Iris pigment epithelial cell (primary cell): ENCODE measurements at regions not wholly inside any gene's neighbourhood (a gene's known extent, or its start where the extent isn't known, plus 50 kb on each side); places are given as distances from the start of the nearest gene placed in this dataset.
A peak's percentile ranks its signal among the peaks of the same experiment; 100 is the strongest.
"Not testable (repeated sequence)": the region's sequence is repeated elsewhere in the genome, so short reads cannot be mapped to it uniquely, and the experiment has no call there.

Experiments used
- DNase-seq: peaks from one replicate; pipeline ENCODE4 v3.0.0-alpha.2; 2011; ENCODE audit warnings: low read depth

DNA sequence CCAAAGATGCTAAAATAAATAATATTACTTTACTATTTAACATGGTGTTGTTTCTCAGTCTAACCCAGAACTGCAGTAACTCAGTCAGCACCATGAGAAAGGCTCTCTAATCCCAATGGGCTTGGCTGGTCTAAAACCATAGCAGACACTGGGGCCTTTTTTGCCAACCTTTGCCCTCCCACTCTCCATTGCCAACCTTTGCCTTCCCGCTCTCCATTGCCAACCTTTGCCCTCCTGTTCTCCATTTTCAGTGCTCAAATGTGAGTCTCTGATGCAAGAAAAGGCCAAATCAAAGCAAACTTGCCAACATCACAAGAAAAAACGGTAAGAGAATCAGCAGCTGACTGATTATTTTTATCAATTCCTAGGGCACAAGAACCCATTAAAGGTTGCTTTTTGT, 1681.2 kb downstream of the SLITRK5 start:
- DNase-seq: no peak

GRCh38 chr13:89361909-89362308, 1690.7 kb downstream of the SLITRK5 start:
- DNase-seq: peak; percentile 3

DNA sequence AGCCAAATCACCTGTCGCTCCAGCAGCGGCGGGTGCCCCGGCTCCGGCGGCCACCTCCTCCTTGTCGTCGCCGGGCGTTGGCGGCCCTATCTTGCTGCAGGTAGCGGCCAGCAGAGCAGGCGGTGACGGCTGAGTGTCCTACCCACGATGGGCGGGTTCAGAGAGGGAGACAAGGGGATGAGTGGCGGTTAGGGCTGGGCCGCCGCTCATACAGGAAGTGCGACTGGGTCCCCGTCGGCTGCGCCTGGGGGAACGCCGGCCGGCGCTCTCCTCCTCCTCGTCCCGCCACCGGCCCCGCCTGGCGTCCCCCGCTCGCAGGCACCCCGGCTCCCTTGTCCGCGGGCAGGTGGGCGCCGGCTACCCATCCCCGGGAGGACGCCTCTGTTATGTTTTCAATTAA, 1692.0 kb downstream of the SLITRK5 start:
- no peak for DNase-seq

DNA sequence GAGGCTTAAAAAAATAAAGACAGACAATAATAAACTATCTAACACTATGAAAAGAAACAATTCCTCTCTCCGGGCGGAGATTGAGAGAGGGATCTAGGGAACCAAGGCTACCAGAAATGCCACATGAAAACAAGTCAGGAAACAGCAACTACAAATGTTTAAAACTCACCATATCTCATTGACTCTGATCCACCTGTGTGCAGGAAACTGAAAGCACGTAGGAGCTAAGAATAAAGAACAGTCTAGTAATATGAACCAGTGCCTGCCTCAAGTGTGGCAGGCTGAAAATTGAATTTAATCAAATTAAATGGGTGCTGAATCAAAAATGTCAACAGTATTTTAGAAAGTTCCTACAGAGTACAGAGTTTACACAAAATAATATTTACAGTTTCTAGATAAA, 1701.0 kb downstream of the SLITRK5 start:
- no peak for DNase-seq

DNA sequence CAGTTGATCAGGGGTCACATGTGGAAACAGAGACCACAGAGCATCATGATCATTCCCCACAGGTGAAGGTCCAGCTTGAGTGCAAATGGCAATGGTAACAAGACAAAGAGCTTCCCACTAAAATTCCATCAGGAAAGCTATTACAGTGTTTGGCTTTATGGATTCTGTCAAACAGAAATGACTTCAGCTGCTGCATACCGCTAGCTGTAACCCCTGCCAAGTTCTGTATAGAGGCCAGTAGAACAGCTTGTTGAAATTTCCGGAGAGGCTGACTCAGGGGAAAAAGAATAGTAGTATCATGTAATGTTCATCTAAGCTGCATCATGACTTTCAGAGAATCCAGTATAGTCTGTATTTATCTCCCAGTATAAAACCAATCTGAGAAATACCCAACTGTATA, 1704.7 kb downstream of the SLITRK5 start:
- DNase-seq: peak; percentile 69

DNA sequence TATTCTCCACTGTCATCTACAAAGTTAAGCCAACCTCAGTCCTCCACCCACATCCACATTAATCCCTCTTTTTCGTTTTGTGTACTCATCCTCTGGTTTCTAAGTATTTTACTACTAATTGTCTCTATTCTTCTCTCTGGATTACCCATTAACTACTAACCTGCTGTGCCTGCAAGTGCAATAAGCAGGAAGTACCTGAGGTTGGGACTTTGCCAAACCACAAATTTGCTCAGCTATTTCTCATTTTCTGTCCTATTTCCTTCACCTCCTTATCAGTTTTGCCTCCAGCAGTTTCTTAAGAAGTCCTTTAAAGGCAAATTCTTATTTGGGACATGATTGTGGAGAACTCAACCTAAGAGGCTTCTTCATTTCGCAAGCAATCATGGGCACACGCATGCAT, 1708.9 kb downstream of the SLITRK5 start:
- DNase-seq: no peak

DNA sequence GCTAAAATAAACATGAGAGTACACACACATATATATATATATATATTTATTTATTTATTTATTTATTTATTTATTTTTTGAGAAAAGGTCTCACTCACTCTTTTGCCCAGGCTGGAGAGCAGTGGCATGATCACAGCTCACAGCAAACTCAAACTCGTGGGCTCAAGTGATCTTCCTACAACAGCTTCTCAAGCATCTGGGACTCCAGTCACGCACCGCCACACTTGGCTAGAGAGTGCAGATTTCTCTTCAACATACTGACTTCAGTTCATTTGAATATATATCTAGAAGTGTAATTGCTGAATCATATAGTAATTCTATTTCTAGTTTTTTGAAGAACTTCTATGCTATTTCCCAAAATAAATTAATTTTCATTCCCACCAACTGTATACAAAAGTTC, 1711.8 kb downstream of the SLITRK5 start:
- no peak for DNase-seq

GRCh38 chr13:89383891-89384290, 1712.7 kb downstream of the SLITRK5 start:
- DNase-seq: no peak

- peak; percentile 14 for DNase-seq
These were observed 1722.7 kb downstream of the SLITRK5 start for GRCh38 chr13:89393758-89394304.

DNA sequence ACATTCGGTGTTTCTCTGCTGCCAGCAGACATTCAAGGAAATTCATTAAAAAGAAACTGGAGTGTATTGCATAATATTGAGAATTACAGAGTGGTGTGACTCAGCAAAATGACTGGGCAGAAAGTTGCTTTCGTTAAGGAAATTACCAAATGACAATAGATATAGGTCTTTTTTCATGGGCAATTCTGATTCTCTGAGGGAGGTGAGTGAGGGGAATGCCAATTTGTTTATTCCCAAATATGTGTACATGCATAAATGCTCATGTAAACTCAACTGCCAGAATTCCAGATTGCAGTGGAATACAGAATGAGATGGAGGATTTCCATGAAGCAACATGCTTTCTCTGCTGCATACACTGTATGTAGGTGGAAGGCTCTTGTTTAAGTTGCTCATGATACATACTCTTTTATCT, 1730.1 kb downstream of the SLITRK5 start:
- DNase-seq: peak; percentile 79

GRCh38 chr13:89402211-89402610, 1731.0 kb downstream of the SLITRK5 start:
- no peak for DNase-seq

DNA sequence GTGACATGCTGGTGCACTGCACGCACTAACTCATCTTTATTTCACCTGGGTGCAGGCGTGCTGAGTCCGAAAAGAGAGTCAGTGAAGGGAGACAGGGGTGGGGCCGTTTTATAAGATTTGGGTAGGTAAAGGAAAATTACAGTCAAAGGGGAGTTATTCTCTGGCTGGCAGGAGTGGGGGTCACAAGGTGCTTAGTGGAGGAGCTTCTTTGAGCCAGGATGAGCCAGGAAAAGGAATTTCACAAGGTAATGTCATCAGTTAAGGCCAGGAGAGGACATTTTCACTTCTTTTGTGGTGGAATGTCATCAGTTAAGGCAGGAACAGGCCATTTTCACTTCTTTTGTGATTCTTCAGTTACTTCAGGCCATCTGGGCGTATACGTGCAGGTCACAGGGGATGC, 1734.9 kb downstream of the SLITRK5 start:
- DNase-seq: not testable (repeated sequence)

DNA sequence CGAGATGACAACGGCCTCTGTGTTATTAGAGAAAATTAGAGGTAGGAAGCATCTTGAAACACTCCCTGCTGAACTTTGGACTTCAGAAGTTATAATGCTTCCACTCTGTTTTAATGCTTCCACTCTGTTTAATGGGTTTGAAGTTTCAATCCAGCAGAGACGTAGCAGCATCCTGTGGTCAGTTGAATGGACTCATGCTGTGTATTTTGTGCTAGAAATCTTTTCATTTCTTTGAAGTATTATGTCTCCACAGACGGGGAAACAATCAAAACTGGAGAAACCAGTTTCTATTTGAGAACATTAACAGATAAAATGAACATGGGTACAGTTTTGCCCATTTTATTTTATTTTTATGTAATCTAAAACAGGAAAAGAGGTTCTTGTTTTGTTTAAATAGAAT, 1736.2 kb downstream of the SLITRK5 start:
- no peak for DNase-seq

- peak; percentile 50 for DNase-seq
These were observed 1761.8 kb downstream of the SLITRK5 start for GRCh38 chr13:89432997-89433396.

DNA sequence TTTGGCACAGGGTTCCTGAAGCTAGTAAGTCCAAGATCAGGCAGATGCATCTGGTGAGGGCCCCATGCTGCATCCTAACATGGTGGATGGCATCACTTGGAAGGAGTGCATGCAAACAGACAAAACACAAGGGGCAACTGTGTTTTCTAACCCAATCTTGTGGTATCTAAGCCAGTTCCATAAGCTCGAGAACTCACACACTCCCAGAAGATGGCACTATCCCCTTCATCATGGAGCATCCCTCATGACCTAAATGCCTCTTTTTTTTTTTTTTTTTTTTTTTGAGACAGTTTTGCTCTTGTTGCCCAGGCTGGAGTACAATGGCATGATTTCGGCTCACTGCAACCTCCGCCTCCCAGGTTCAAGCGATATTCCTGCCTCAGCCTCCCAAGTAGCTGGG, 1763.5 kb downstream of the SLITRK5 start:
- peak; percentile 11 for DNase-seq

DNA sequence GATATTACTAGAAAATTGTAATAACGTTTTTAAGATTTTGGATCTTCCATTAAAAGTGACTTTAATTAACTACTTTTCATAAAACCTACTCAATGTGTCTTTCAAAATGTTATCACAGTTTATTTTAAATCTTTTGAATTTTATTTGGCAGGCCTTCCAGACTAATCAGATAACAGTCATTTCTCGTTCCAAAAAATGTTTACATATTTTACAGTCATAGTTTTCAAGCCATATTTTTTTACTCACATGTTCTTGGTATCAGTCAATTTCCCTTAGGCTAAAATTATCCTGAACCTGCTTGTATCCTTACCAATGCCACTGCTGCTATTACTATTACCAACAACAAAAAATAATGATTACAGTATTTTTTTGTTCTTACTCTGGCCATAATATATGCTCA, 1783.5 kb downstream of the SLITRK5 start:
- no peak for DNase-seq

DNA sequence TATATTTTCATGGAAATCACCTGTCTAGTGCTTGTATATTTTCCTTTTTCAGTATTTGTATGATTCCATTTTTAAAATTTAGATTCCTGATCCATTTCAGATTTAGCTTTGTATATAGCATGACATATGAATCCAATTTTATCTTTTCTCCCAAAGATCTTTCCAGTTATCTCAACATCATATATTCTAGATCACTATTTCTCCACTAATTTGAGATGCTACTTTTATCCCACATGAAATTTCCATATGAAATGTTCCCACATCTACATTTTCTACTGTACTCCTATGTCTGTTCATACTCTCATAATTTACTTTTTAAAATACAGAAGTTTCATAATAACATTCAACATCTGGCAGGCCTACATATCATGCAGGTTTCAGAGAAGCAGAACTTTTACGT, 1784.1 kb downstream of the SLITRK5 start:
- DNase-seq: no peak

DNA sequence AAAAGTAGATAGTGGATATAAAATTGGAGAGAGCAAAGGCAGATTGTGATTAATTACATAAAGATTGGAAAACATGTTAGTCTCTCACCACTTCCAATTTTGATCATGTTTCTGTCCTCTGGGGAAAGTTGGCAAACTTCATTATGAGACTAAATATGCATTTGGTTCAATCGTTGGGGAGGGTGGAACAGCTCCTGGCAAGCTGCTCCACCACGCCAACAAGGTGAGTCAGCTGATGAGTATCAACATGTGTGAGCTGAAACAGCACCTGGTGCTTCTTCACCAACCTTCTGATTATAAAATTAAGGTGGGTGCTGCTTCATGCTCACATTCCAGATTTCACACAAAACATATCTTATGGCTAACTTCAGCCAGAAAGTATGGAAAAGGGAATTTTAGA, 1784.6 kb downstream of the SLITRK5 start:
- peak; percentile 28 for DNase-seq

DNA sequence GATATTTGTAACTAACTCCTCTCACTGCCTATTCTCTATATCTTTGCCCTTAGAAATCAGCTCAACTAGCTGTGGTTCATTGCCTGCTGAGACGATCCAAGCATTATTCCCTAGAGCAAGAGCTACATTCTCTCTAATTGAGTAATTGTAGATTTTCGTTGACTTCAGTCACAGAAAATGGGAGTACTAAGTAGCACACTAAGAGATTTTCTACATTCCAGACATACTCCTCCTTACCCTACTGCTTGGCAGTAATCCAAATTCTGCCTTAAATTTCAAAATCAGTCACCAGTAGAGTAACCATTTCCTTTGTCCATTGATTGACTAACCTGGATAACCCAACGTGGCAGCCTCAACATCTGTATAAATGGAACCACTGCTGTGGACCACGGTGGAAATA, 1786.8 kb downstream of the SLITRK5 start:
- peak; percentile 81 for DNase-seq

- DNase-seq: peak; percentile 6
These were observed 1787.3 kb downstream of the SLITRK5 start for GRCh38 chr13:89458456-89458855.

- not testable (repeated sequence) for DNase-seq
These were observed 1789.7 kb downstream of the SLITRK5 start for GRCh38 chr13:89460895-89461294.

- DNase-seq: peak; percentile 81
These were observed 1794.2 kb downstream of the SLITRK5 start for GRCh38 chr13:89465366-89465765.

- DNase-seq: no peak
These were observed 1796.9 kb downstream of the SLITRK5 start for GRCh38 chr13:89468081-89468480.

- no peak for DNase-seq
These were observed 1799.7 kb downstream of the SLITRK5 start for GRCh38 chr13:89470901-89471300.

DNA sequence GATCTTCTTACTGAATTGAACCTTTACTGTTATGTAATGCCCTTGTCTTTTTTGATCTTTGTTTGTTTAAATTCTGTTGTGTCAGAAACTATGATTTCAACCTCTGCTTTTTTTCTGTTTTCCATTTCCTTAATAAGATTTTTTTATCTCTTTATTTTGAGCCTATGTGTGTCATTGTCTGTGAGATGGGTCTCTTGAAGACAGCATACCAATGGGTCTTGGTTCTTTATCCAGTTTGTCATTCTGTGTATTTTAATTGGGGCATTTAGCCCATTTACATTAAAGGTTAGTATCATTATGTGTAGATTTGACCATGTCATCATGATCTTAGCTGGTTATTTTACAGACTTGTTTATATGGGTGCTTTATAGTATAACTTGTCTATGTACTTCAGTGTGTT, 1803.3 kb downstream of the SLITRK5 start:
- DNase-seq: no peak
